Suprapubic skin (tissue), 4 donors: ENCODE measurements at regions not wholly inside any gene's neighbourhood (a gene's known extent, or its start where the extent isn't known, plus 50 kb on each side); places are given as distances from the start of the nearest gene placed in this dataset.

Source experiments
- DNase-seq, 2 donors: peaks; one replicate each; pipeline ENCODE4 v3.0.0-alpha.2; 2019; ENCODE audit warnings: low spot score in 2 of 2
- H3K27ac ChIP-seq: fragments of 200-600 bp; sonication (generic); one replicate; pipeline ENCODE4 v1.5.1; 2019
- H3K27me3 ChIP-seq: fragments of 200-600 bp; sonication (generic); one replicate; pipeline ENCODE4 v1.5.1; 2019
- H3K36me3 ChIP-seq: fragments of 200-600 bp; sonication (generic); one replicate; pipeline ENCODE4 v1.5.1; 2019
- H3K4me1 ChIP-seq: fragments of 200-600 bp; sonication (generic); one replicate; pipeline ENCODE4 v1.5.1; 2019
- H3K4me3 ChIP-seq: fragments of 200-600 bp; sonication (generic); one replicate; pipeline ENCODE4 v1.5.1; 2019; ENCODE audit warnings: mild to moderate bottlenecking
- H3K9me3 ChIP-seq: fragments of 200-600 bp; sonication (generic); one replicate; pipeline ENCODE4 v1.5.1; 2019
- EP300 ChIP-seq: sonication (generic); formaldehyde crosslinking; IDR thresholded peaks from one replicate; pipeline ENCODE4 v1.6.1; 2017; ENCODE audit warnings: antibody characterized with exemption
- POLR2A ChIP-seq, 2 donors: fragments of 450-650 bp; IDR thresholded peaks; one replicate each; pipeline ENCODE4 v1.6.1; 2017; ENCODE audit warnings: antibody characterized with exemption in 2 of 2, mild to moderate bottlenecking in 2 of 2, moderate library complexity in 2 of 2
- POLR2AphosphoS5 ChIP-seq, 3 donors: sonication (generic); formaldehyde crosslinking; IDR thresholded peaks; one replicate each; pipeline ENCODE4 v1.6.1; 2017; ENCODE audit warnings: antibody characterized with exemption in 3 of 3
- WGBS: methylation state at CpG from one replicate; pipeline ENCODE4 v1.1.5; 2018; 5-methylcytosine and 5-hydroxymethylcytosine counted together
- TF ChIP-seq, protein P1 (sequence below), 2 donors: fragments of 200-600 bp in 1 of 2; fragments of 450-650 bp in 1 of 2; sonication (generic) in 1 of 2; IDR thresholded peaks; one replicate each; pipeline ENCODE4 v1.5.1; 2016 to 2019; ENCODE audit warnings: antibody characterized with exemption in 2 of 2, mild to moderate bottlenecking in 1 of 2, moderate library complexity in 1 of 2

DNA sequence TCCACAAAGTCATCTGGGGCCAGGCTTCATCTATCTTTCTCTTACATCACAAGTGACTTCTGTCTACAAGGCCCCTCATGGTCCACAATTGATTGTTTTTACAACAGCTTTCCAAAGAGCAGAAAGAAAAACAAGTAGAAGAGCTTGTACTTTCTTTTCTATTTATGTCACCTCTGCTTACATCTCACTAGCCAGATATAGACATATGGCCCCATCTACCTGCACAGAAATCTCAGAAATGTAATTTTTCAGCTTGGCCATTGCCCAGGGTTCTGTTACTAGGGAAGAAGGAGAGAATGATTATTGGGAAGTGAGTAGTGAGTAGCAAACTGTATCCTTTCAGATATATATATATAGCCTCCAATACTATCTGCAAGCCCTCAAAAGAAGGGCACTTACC lies 210.5 kb upstream of the PLEKHG7 start:
- H3K4me1 ChIP-seq: no peaks in the 10 kb centered on the region
- no peaks in the 10 kb centered on the region for H3K27me3 ChIP-seq
- DNase-seq: no peak
- TF ChIP-seq POLR2A (IDR thresholded peaks at IDR 0.05) (no peak), EP300 (no peak), POLR2AphosphoS5 (IDR thresholded peaks at IDR 0.05) (no peak)
- TF ChIP-seq, protein P1, sequence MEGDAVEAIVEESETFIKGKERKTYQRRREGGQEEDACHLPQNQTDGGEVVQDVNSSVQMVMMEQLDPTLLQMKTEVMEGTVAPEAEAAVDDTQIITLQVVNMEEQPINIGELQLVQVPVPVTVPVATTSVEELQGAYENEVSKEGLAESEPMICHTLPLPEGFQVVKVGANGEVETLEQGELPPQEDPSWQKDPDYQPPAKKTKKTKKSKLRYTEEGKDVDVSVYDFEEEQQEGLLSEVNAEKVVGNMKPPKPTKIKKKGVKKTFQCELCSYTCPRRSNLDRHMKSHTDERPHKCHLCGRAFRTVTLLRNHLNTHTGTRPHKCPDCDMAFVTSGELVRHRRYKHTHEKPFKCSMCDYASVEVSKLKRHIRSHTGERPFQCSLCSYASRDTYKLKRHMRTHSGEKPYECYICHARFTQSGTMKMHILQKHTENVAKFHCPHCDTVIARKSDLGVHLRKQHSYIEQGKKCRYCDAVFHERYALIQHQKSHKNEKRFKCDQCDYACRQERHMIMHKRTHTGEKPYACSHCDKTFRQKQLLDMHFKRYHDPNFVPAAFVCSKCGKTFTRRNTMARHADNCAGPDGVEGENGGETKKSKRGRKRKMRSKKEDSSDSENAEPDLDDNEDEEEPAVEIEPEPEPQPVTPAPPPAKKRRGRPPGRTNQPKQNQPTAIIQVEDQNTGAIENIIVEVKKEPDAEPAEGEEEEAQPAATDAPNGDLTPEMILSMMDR (IDR thresholded peaks at IDR 0.05): no peak
- no peaks in the 10 kb centered on the region for H3K9me3 ChIP-seq
- no peak overlapping the region for H3K27ac ChIP-seq
- no peak overlapping the region for H3K4me3 ChIP-seq
- H3K36me3 ChIP-seq: no peaks in the 10 kb centered on the region

DNA sequence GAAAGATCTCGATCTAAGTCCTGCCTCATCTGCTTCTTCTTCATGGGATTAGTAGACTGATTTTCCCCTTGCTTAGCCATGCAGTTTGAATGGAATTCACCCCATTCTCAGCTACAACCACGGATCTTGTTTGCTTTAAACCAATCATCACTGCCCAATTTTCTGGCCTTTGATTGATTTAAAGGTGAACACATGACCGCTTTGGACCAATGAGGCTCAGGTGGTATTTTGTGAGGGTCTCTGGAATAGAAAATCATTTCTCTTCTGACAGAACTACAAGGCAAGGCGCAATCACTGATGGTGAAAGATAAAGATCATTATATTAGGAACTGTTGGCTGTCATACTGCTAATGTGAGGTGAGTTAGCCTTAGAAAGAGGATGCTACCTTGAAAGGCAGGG lies 213.0 kb upstream of the PLEKHG7 start:
- no peaks in the 10 kb centered on the region for H3K27me3 ChIP-seq
- WGBS: 92% methylated on average over 4 of the region's 4 CpGs
- H3K9me3 ChIP-seq: no peaks in the 10 kb centered on the region
- H3K4me1 ChIP-seq: peaks cover 2% of the 10 kb centered on the region
- no peak overlapping the region for H3K4me3 ChIP-seq
- H3K27ac ChIP-seq: no peak overlapping the region
- DNase-seq: no peak
- TF ChIP-seq POLR2A (IDR thresholded peaks at IDR 0.05) (no peak), EP300 (no peak), POLR2AphosphoS5 (IDR thresholded peaks at IDR 0.05) (no peak)
- TF ChIP-seq, protein P1 (IDR thresholded peaks at IDR 0.05): no peak
- no peaks in the 10 kb centered on the region for H3K36me3 ChIP-seq

DNA sequence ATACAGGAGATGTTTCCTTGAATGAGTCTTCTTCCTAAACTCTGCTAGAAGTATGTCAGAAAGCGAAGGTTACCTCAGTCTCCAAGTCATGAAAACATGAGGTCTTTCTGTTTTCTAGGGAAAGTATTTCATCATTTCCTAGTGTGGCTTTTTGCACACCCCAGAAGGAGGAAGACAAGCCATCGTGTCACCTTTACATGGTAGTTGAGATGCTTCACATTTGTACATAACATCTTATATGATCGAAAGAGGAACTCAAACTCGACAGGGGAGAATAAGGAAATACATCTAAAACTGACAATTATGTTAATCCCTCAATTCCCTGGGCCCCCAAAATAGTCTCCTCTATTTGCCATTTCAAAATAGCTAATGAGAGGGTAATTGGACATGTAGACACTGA lies 214.1 kb upstream of the PLEKHG7 start:
- TF ChIP-seq POLR2A (IDR thresholded peaks at IDR 0.05): no peak
- TF ChIP-seq EP300: no peak
- TF ChIP-seq, protein P1 (IDR thresholded peaks at IDR 0.05): no peak
- no peak for TF ChIP-seq POLR2AphosphoS5 (IDR thresholded peaks at IDR 0.05)
- 87% methylated on average over 4 of the region's 4 CpGs for WGBS
- Histone ChIP-seq H3K4me1 (peaks cover 2% of the 10 kb centered on the region), H3K9me3 (no peaks in the 10 kb centered on the region), H3K4me3 (no peak overlapping the region), H3K36me3 (no peaks in the 10 kb centered on the region), H3K27me3 (no peaks in the 10 kb centered on the region), H3K27ac (no peak overlapping the region)
- no peak for DNase-seq

DNA sequence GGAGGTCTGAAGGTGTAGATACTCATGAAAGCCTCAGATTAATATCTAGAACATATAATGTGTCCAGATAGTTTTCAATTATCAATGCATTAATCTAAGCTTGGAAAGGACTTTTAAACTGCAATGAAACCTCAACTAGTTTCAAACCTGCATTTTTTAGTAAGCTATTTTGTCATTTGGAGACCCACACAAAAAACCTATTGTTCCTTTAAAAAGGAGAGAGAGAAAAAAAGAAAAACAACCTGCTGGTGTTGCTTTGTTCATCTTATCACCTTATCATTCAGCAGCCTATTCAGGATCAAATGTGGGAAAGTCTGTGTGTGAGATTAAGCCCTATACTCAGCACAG lies 215.7 kb upstream of the PLEKHG7 start:
- H3K4me1 ChIP-seq: peaks cover 2% of the 10 kb centered on the region
- TF ChIP-seq, protein P1 (IDR thresholded peaks at IDR 0.05): no peak
- TF ChIP-seq POLR2AphosphoS5 (IDR thresholded peaks at IDR 0.05) (no peak), EP300 (no peak), POLR2A (IDR thresholded peaks at IDR 0.05) (no peak)
- H3K4me3 ChIP-seq: no peak overlapping the region
- H3K27me3 ChIP-seq: no peaks in the 10 kb centered on the region
- DNase-seq: no peak
- H3K9me3 ChIP-seq: no peaks in the 10 kb centered on the region
- H3K27ac ChIP-seq: no peak overlapping the region
- H3K36me3 ChIP-seq: no peaks in the 10 kb centered on the region

DNA sequence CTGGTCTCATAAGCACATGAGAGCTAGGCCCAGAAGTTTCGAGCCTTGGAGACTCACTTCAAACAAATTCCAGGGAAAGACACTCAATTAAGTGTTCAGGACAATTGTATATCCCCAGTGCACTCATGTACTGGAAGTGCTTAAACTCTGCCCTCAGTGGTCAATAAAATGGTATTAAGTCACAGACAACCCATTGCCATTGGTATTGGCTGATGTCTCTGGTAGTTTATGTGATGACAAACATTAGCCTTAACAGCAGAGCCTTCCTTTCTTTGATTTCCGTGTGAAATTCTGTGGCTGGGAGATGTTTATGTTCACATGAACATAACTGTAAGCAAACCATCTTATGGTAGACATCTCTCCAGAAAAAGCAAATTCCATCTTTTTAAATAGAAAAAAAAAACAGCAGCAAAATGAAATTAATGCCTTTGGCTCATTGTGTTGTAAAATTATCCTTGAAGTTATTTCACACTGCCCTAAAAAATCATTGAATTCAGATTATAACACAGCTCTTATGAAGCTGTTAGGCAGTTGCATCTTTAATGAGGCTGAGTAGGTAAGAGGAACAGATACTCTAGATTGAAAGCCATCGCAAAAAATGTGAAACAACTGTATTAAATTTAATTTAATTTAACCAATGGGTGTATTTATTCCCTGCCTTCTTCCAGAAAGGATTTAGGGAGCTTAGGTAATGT lies 216.2 kb upstream of the PLEKHG7 start:
- Histone ChIP-seq H3K9me3 (no peaks in the 10 kb centered on the region), H3K36me3 (no peaks in the 10 kb centered on the region), H3K27ac (no peak overlapping the region), H3K27me3 (no peaks in the 10 kb centered on the region), H3K4me3 (no peak overlapping the region), H3K4me1 (peaks cover 2% of the 10 kb centered on the region)
- 81% methylated on average over 3 of the region's 3 CpGs for WGBS
- DNase-seq: no peak
- TF ChIP-seq POLR2A (IDR thresholded peaks at IDR 0.05) (no peak), POLR2AphosphoS5 (IDR thresholded peaks at IDR 0.05) (no peak), EP300 (no peak)
- TF ChIP-seq, protein P1 (IDR thresholded peaks at IDR 0.05): no peak
